Natural killer cell (primary cell): ENCODE measurements at regions not wholly inside any gene's neighbourhood (a gene's known extent, or its start where the extent isn't known, plus 50 kb on each side); places are given as distances from the start of the nearest gene placed in this dataset.

Experiments
- ATAC-seq, 3 donors: fragments of 150-1000 bp in 2 of 3; fragments of 200-7000 bp in 1 of 3; cut with Tn5 transposase; 1 replicate in 1 of 3; 2 replicates in 2 of 3; pipeline ENCODE4 v1.10.0; 2021; ENCODE audit warnings: mild to moderate bottlenecking in 2 of 3, moderate library complexity in 2 of 3
- DNase-seq, 2 donors: peaks; one replicate each; pipeline versions ENCODE4 v3.0.0 to v3.0.0-alpha.2; 2013 to 2021; ENCODE audit warnings: mixed read lengths in 1 of 2
- H3K27ac ChIP-seq: one replicate; pipeline ENCODE4 v1.5.1; 2013; ENCODE audit warnings: mild to moderate bottlenecking, low read length
- H3K27me3 ChIP-seq: one replicate; pipeline ENCODE4 v1.6.1; 2013; ENCODE audit warnings: low read length; ENCODE audit not compliant: control insufficient read depth, insufficient read depth
- H3K36me3 ChIP-seq: one replicate; pipeline ENCODE4 v1.6.1; 2013; ENCODE audit warnings: low read length; ENCODE audit not compliant: control insufficient read depth, insufficient read depth
- H3K4me1 ChIP-seq: one replicate; pipeline ENCODE4 v1.6.1; 2013; ENCODE audit warnings: low read length; ENCODE audit not compliant: control insufficient read depth, insufficient read depth
- H3K4me3 ChIP-seq: one replicate; pipeline ENCODE4 v1.5.1; 2013; ENCODE audit warnings: low read length
- H3K9me3 ChIP-seq: one replicate; pipeline ENCODE4 v1.6.1; 2013; ENCODE audit warnings: low read length; ENCODE audit not compliant: control insufficient read depth, insufficient read depth
- H3K27ac Mint-ChIP-seq, 2 donors: one replicate each; pipeline ENCODE4 v1.8.0; 2022; ENCODE audit warnings: mild to moderate bottlenecking in 2 of 2, mixed read lengths in 2 of 2, moderate library complexity in 1 of 2
- H3K27me3 Mint-ChIP-seq, 2 donors: one replicate each; pipeline ENCODE4 v1.8.0; 2022; ENCODE audit warnings: low read depth in 2 of 2, mixed read lengths in 2 of 2
- H3K36me3 Mint-ChIP-seq: one replicate; pipeline ENCODE4 v1.8.0; 2022; ENCODE audit warnings: mixed read lengths
- H3K4me1 Mint-ChIP-seq, 2 donors: one replicate each; pipeline ENCODE4 v1.8.0; 2022; ENCODE audit warnings: mixed read lengths in 2 of 2
- H3K4me3 Mint-ChIP-seq: one replicate; pipeline ENCODE4 v1.8.0; 2022; ENCODE audit warnings: mild to moderate bottlenecking, moderate library complexity, mixed read lengths
- H3K9me3 Mint-ChIP-seq, 2 donors: one replicate each; pipeline ENCODE4 v1.8.0; 2022; ENCODE audit warnings: mixed read lengths in 2 of 2
- WGBS: methylation state at CpG from one replicate; pipeline ENCODE4 v1.1.7; 2013; ENCODE audit warnings: missing lambda C conversion rate; ENCODE audit not compliant: insufficient coverage; 5-methylcytosine and 5-hydroxymethylcytosine counted together
- intact Hi-C: fragments of 100-400 bp; cut with micrococcal nuclease; formaldehyde crosslinking; loops from one replicate; pipeline ENCODE4 v1.14.2; 2022
- TF ChIP-seq, protein P1 (sequence below): fragments of 200-600 bp; IDR thresholded peaks from one replicate; pipeline ENCODE4 v1.8.0; 2022; ENCODE audit warnings: antibody characterized with exemption

GRCh38 chr2:217023611-217024010 is 163.7 kb upstream of the TNP1 start:
- no peaks in the 10 kb centered on the region for H3K27me3 ChIP-seq
- DNase-seq = no peak
- H3K4me3 ChIP-seq = no peak overlapping the region
- Mint-ChIP-seq H3K4me1 (no peaks in the 10 kb centered on the region), H3K27ac (no peak overlapping the region), H3K9me3 (no peaks in the 10 kb centered on the region), H3K36me3 (no peaks in the 10 kb centered on the region), H3K27me3 (peaks cover 8 to 14% of the 10 kb centered on the region in 2 donors), H3K4me3 (no peak overlapping the region)
- intact Hi-C loops = no loop called here
- H3K36me3 ChIP-seq = no peaks in the 10 kb centered on the region
- 100% methylated on average over 1 of the region's 2 CpGs for WGBS
- no peaks in the 10 kb centered on the region for H3K4me1 ChIP-seq
- no peak for ATAC-seq
- no peaks in the 10 kb centered on the region for H3K9me3 ChIP-seq
- H3K27ac ChIP-seq = no peak overlapping the region
- TF ChIP-seq, protein P1, sequence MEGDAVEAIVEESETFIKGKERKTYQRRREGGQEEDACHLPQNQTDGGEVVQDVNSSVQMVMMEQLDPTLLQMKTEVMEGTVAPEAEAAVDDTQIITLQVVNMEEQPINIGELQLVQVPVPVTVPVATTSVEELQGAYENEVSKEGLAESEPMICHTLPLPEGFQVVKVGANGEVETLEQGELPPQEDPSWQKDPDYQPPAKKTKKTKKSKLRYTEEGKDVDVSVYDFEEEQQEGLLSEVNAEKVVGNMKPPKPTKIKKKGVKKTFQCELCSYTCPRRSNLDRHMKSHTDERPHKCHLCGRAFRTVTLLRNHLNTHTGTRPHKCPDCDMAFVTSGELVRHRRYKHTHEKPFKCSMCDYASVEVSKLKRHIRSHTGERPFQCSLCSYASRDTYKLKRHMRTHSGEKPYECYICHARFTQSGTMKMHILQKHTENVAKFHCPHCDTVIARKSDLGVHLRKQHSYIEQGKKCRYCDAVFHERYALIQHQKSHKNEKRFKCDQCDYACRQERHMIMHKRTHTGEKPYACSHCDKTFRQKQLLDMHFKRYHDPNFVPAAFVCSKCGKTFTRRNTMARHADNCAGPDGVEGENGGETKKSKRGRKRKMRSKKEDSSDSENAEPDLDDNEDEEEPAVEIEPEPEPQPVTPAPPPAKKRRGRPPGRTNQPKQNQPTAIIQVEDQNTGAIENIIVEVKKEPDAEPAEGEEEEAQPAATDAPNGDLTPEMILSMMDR = no peak

- peaks cover 24 to 30% of the 10 kb centered on the region in 2 donors for H3K27me3 Mint-ChIP-seq
- TF ChIP-seq, protein P1 = no peak
- intact Hi-C loops = no loop called here
These were observed 157.8 kb upstream of the TNP1 start for GRCh38 chr2:217017456-217018252.

GRCh38 chr2:217016796-217017419 is 157.0 kb upstream of the TNP1 start:
- Mint-ChIP-seq H3K9me3 (no peaks in the 10 kb centered on the region), H3K27ac (no peak overlapping the region), H3K4me3 (no peak overlapping the region), H3K4me1 (no peaks in the 10 kb centered on the region), H3K36me3 (no peaks in the 10 kb centered on the region), H3K27me3 (peaks cover 24 to 31% of the 10 kb centered on the region in 2 donors)
- WGBS = 63% methylated on average over 5 of the region's 7 CpGs
- intact Hi-C loops = no loop called here
- Histone ChIP-seq H3K4me1 (no peaks in the 10 kb centered on the region), H3K4me3 (no peak overlapping the region), H3K27ac (no peak overlapping the region), H3K36me3 (no peaks in the 10 kb centered on the region), H3K9me3 (no peaks in the 10 kb centered on the region), H3K27me3 (no peaks in the 10 kb centered on the region)
- TF ChIP-seq, protein P1 = no peak
- ATAC-seq = no peak
- no peak for DNase-seq

More at GRCh38 chr2:217017456-217018252, 157.8 kb upstream of the TNP1 start:
- Histone ChIP-seq H3K4me1 (no peaks in the 10 kb centered on the region), H3K9me3 (no peaks in the 10 kb centered on the region), H3K27me3 (no peaks in the 10 kb centered on the region), H3K36me3 (no peaks in the 10 kb centered on the region), H3K27ac (no peak overlapping the region), H3K4me3 (no peak overlapping the region)
- WGBS = 88% methylated on average over 6 of the region's 9 CpGs
- Mint-ChIP-seq H3K27ac (no peak overlapping the region), H3K9me3 (no peaks in the 10 kb centered on the region), H3K4me3 (no peak overlapping the region), H3K4me1 (no peaks in the 10 kb centered on the region), H3K36me3 (no peaks in the 10 kb centered on the region)
- DNase-seq (no peak), ATAC-seq (no peak)
